HG02852 (cell line): ENCODE measurements at regions not wholly inside any gene's neighbourhood (a gene's known extent, or its start where the extent isn't known, plus 50 kb on each side); places are given as distances from the start of the nearest gene placed in this dataset.

ENCODE experiments used
- ATAC-seq: cut with Tn5 transposase; IDR thresholded peaks from one replicate; pipeline ENCODE4 v1.9.1; 2021; ENCODE audit warnings: mild to moderate bottlenecking, moderate library complexity; ENCODE audit not compliant: unreplicated experiment

GRCh38 chr6:14966906-14967711 lies 278.8 kb upstream of the JARID2 start:
- no peak for ATAC-seq

GRCh38 chr6:14968056-14968637 lies 277.7 kb upstream of the JARID2 start:
- ATAC-seq = no peak

- no peak for ATAC-seq
These were observed 276.7 kb upstream of the JARID2 start for GRCh38 chr6:14969126-14969525.

GRCh38 chr6:14972379-14973067 lies 273.3 kb upstream of the JARID2 start:
- ATAC-seq = no peak

GRCh38 chr6:14974372-14974771 lies 271.5 kb upstream of the JARID2 start:
- no peak for ATAC-seq

- ATAC-seq = no peak
These were observed 270.9 kb upstream of the JARID2 start for GRCh38 chr6:14974792-14975470.

GRCh38 chr6:14975471-14975817 lies 270.4 kb upstream of the JARID2 start:
- ATAC-seq = no peak

- ATAC-seq = no peak
These were observed 268.0 kb upstream of the JARID2 start for GRCh38 chr6:14977747-14978382.

- no peak for ATAC-seq
These were observed 263.9 kb upstream of the JARID2 start for GRCh38 chr6:14981960-14982359.

GRCh38 chr6:14983599-14984518 lies 262.0 kb upstream of the JARID2 start:
- no peak for ATAC-seq

GRCh38 chr6:14984519-14984853 lies 261.4 kb upstream of the JARID2 start:
- no peak for ATAC-seq

GRCh38 chr6:14985366-14985765 lies 260.5 kb upstream of the JARID2 start:
- ATAC-seq = no peak

GRCh38 chr6:14986370-14986769 lies 259.5 kb upstream of the JARID2 start:
- no peak for ATAC-seq

- ATAC-seq = no peak
These were observed 258.4 kb upstream of the JARID2 start for GRCh38 chr6:14987490-14987889.

GRCh38 chr6:14992382-14992781 lies 253.5 kb upstream of the JARID2 start:
- no peak for ATAC-seq

GRCh38 chr6:14995208-14995607 lies 250.7 kb upstream of the JARID2 start:
- no peak for ATAC-seq

GRCh38 chr6:14995966-14996602 lies 249.8 kb upstream of the JARID2 start:
- no peak for ATAC-seq

GRCh38 chr6:14996892-14997291 lies 249.0 kb upstream of the JARID2 start:
- no peak for ATAC-seq

- no peak for ATAC-seq
These were observed 248.4 kb upstream of the JARID2 start for GRCh38 chr6:14997507-14997906.

- ATAC-seq = no peak
These were observed 246.8 kb upstream of the JARID2 start for GRCh38 chr6:14999106-14999505.
